ENCODE measurements at regions not wholly inside any gene's neighbourhood (a gene's known extent, or its start where the extent isn't known, plus 50 kb on each side); places are given as distances from the start of the nearest gene placed in this dataset.

DNA sequence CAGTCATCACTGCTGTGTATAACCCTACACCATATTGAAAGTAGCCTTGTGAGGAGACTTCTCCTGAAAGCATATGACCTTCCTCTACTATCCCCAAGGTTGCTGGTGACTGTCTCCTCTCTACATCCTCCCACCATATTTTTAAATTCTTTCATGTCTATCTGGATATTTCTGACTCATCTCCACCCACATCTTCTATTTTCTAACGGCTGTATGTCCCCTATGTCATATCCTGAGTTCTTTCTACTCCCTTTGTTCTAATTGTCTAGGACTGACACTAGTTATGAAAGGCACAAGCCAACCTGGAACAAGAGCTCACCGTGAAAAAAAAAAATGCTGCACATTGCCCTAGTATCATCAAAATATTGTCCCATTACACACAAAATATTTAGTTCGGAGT, 218.3 kb upstream of the ZNF462 start:
- Histone ChIP-seq H3K79me2 (ENCODE audit: control insufficient read depth, insufficient read depth, low read length) (no peaks in the 10 kb centered on the region), H3K4me1 (ENCODE audit: control insufficient read depth, extremely low read depth, insufficient read depth, low read length) (no peaks in the 10 kb centered on the region), H3K9me1 (replicated peaks; ENCODE audit: control insufficient read depth, extremely low read depth, insufficient read depth, low read length) (no peaks in the 10 kb centered on the region), H3K9me3 (replicated peaks; ENCODE audit: control insufficient read depth, insufficient read depth, low read length) (no peaks in the 10 kb centered on the region), H4K20me1 (replicated peaks; ENCODE audit: control insufficient read depth, extremely low read depth, insufficient read depth, low read length) (no peaks in the 10 kb centered on the region), H3K27ac (ENCODE audit: insufficient read depth, low read depth, low read length) (no peak overlapping the region), H2AFZ (ENCODE audit: low read depth, low read length) (no peak overlapping the region), H3K36me3 (ENCODE audit: control insufficient read depth in 2 of 2, extremely low read depth in 1 of 2, insufficient read depth in 2 of 2, low read length in 2 of 2) (no peaks in the 10 kb centered on the region), H3K4me3 (replicated peaks in 1 of 3; ENCODE audit: insufficient read depth in 1 of 3, low read depth in 1 of 3, low read length in 3 of 3) (no peak overlapping the region), H3K4me2 (ENCODE audit: insufficient read depth, low read length) (no peak overlapping the region), H3K9ac (replicated peaks; ENCODE audit: extremely low read depth, insufficient read depth, low read length) (no peak overlapping the region), H3K27me3 (ENCODE audit: control insufficient read depth in 2 of 2, insufficient read depth in 2 of 2, low read length in 2 of 2) (no peaks in the 10 kb centered on the region)
- dilution Hi-C loops (cut with MboI; ENCODE audit: extremely low pct_ligation_motif_present, low sequenced_read_pairs) (no loop called here), intact Hi-C loops (cut with micrococcal nuclease) (loop anchor here (5.0 kb wide), 1 partner anchor 218 kb away; the partner anchor contains the start of gene ZNF462)
- no peak for FAIRE-seq
- CTCF ChIA-PET = no interaction called here
- BruUV-seq (replicated peaks) = no TSS peak
- TF ChIP-seq MYC (IDR thresholded peaks at IDR 0.05; ENCODE audit: low read depth, low read length) (no peak), GATA2 (IDR thresholded peaks at IDR 0.05; ENCODE audit: insufficient read depth, insufficient read length, low read depth, low read length) (no peak), FOS (IDR thresholded peaks at IDR 0.05; ENCODE audit: borderline replicate concordance, insufficient read depth, low read length) (no peak), EZH2 (IDR thresholded peaks at IDR 0.05; ENCODE audit: borderline replicate concordance, low read depth, low read length, severe bottlenecking) (no peak), POLR2AphosphoS5 (IDR thresholded peaks at IDR 0.05; ENCODE audit: insufficient read depth, low read depth, low read length) (no peak), POLR2A (IDR thresholded peaks at IDR 0.05; ENCODE audit: low read depth, low read length) (no peak), JUN (IDR thresholded peaks at IDR 0.05; ENCODE audit: borderline replicate concordance, insufficient read depth, insufficient read length, low read depth) (no peak), MAX (IDR thresholded peaks at IDR 0.05; ENCODE audit: insufficient read depth, insufficient read length) (no peak)
- TF ChIP-seq, protein P1, sequence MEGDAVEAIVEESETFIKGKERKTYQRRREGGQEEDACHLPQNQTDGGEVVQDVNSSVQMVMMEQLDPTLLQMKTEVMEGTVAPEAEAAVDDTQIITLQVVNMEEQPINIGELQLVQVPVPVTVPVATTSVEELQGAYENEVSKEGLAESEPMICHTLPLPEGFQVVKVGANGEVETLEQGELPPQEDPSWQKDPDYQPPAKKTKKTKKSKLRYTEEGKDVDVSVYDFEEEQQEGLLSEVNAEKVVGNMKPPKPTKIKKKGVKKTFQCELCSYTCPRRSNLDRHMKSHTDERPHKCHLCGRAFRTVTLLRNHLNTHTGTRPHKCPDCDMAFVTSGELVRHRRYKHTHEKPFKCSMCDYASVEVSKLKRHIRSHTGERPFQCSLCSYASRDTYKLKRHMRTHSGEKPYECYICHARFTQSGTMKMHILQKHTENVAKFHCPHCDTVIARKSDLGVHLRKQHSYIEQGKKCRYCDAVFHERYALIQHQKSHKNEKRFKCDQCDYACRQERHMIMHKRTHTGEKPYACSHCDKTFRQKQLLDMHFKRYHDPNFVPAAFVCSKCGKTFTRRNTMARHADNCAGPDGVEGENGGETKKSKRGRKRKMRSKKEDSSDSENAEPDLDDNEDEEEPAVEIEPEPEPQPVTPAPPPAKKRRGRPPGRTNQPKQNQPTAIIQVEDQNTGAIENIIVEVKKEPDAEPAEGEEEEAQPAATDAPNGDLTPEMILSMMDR (IDR thresholded peaks at IDR 0.05; ENCODE audit: extremely low read depth in 1 of 2, insufficient read depth in 1 of 2, low read depth in 1 of 2, low read length in 2 of 2) = no peak
- no peak for DNase-seq (ENCODE audit: low read depth, low spot score)
- POLR2A ChIA-PET = no interaction called here
